ENCODE measurements at regions not wholly inside any gene's neighbourhood (a gene's known extent, or its start where the extent isn't known, plus 50 kb on each side); places are given as distances from the start of the nearest gene placed in this dataset.

- Histone ChIP-seq H3K27me3 (ENCODE audit: control insufficient read depth in 4 of 4, insufficient read depth in 4 of 4, low read length in 3 of 4) (no peaks in the 10 kb centered on the region), H3K4me1 (ENCODE audit: control insufficient read depth in 4 of 4, insufficient read depth in 4 of 4, low read length in 3 of 4) (no peaks in the 10 kb centered on the region), H3K4me3 (ENCODE audit: low read depth in 1 of 3, low read length in 3 of 3) (no peak overlapping the region), H3K9me3 (ENCODE audit: control insufficient read depth in 4 of 4, low read length in 3 of 4) (no peaks in the 10 kb centered on the region), H3K27ac (ENCODE audit: low read depth in 1 of 2, low read length in 2 of 2) (no peak overlapping the region), H3K36me3 (ENCODE audit: control insufficient read depth in 4 of 4, insufficient read depth in 3 of 4, low read depth in 1 of 4, low read length in 3 of 4) (no peaks in the 10 kb centered on the region), H3K9ac (ENCODE audit: low read depth in 1 of 2, low read length in 2 of 2) (no peak overlapping the region)
- TF ChIP-seq EGR1 (IDR thresholded peaks at IDR 0.05; ENCODE audit: low read depth in 2 of 2), result no peak
- no peak for TF ChIP-seq MAX (IDR thresholded peaks at IDR 0.05)
- TF ChIP-seq HNF4G (IDR thresholded peaks at IDR 0.05), result no peak
- no peak for TF ChIP-seq GABPA (IDR thresholded peaks at IDR 0.05 in 1 of 2, conservative IDR thresholded peaks at IDR 0.05 in 1 of 2)
- TF ChIP-seq RAD21 (IDR thresholded peaks at IDR 0.05), result no peak
- no peak for TF ChIP-seq RXRA (IDR thresholded peaks at IDR 0.05)
- TF ChIP-seq TAF1 (conservative IDR thresholded peaks at IDR 0.05), result no peak
- no peak for TF ChIP-seq SP1 (IDR thresholded peaks at IDR 0.05)
- no peak for TF ChIP-seq YY1 (IDR thresholded peaks at IDR 0.05)
- no peak for TF ChIP-seq FOXA2 (IDR thresholded peaks at IDR 0.05)
- 48% methylated on average over 2 of the region's 2 CpGs for WGBS
- no peak for DNase-seq (ENCODE audit: low spot score)
These were observed 996.2 kb downstream of the AMY1C start for GRCh38 chr1:104745875-104746274.

GRCh38 chr1:104746994-104747393 is 997.3 kb downstream of the AMY1C start:
- TF ChIP-seq ZBTB33 (IDR thresholded peaks at IDR 0.05) (no peak), RXRA (IDR thresholded peaks at IDR 0.05) (no peak), FOXA2 (IDR thresholded peaks at IDR 0.05) (no peak), RAD21 (IDR thresholded peaks at IDR 0.05) (no peak), EGR1 (IDR thresholded peaks at IDR 0.05; ENCODE audit: low read depth in 2 of 2) (no peak), MAX (IDR thresholded peaks at IDR 0.05) (no peak), HNF4A (conservative IDR thresholded peaks at IDR 0.05) (no peak), NR2F2 (IDR thresholded peaks at IDR 0.05) (no peak), GABPA (IDR thresholded peaks at IDR 0.05 in 1 of 2, conservative IDR thresholded peaks at IDR 0.05 in 1 of 2) (no peak), TAF1 (conservative IDR thresholded peaks at IDR 0.05) (no peak), ATF3 (IDR thresholded peaks at IDR 0.05) (no peak), YY1 (IDR thresholded peaks at IDR 0.05) (no peak), SP1 (IDR thresholded peaks at IDR 0.05) (no peak)
- Histone ChIP-seq H3K4me3 (ENCODE audit: low read depth in 1 of 3, low read length in 3 of 3) (no peak overlapping the region), H3K4me1 (ENCODE audit: control insufficient read depth in 4 of 4, insufficient read depth in 4 of 4, low read length in 3 of 4) (no peaks in the 10 kb centered on the region), H3K9ac (ENCODE audit: low read depth in 1 of 2, low read length in 2 of 2) (no peak overlapping the region), H3K9me3 (ENCODE audit: control insufficient read depth in 4 of 4, low read length in 3 of 4) (no peaks in the 10 kb centered on the region), H3K27ac (ENCODE audit: low read depth in 1 of 2, low read length in 2 of 2) (no peak overlapping the region), H3K27me3 (ENCODE audit: control insufficient read depth in 4 of 4, insufficient read depth in 4 of 4, low read length in 3 of 4) (no peaks in the 10 kb centered on the region), H3K36me3 (ENCODE audit: control insufficient read depth in 4 of 4, insufficient read depth in 3 of 4, low read depth in 1 of 4, low read length in 3 of 4) (no peaks in the 10 kb centered on the region)
- DNase-seq (ENCODE audit: low spot score), result no peak
- 35% methylated on average over 2 of the region's 2 CpGs for WGBS

- TF ChIP-seq FOXA1 (IDR thresholded peaks at IDR 0.05) (no peak), HNF4G (IDR thresholded peaks at IDR 0.05) (no peak), NR2F2 (IDR thresholded peaks at IDR 0.05) (no peak), HNF4A (conservative IDR thresholded peaks at IDR 0.05) (no peak), YY1 (IDR thresholded peaks at IDR 0.05) (no peak), SP1 (IDR thresholded peaks at IDR 0.05) (no peak), RAD21 (IDR thresholded peaks at IDR 0.05) (no peak), TAF1 (conservative IDR thresholded peaks at IDR 0.05) (no peak), MAX (IDR thresholded peaks at IDR 0.05) (no peak)
- TF ChIP-seq, protein P1, sequence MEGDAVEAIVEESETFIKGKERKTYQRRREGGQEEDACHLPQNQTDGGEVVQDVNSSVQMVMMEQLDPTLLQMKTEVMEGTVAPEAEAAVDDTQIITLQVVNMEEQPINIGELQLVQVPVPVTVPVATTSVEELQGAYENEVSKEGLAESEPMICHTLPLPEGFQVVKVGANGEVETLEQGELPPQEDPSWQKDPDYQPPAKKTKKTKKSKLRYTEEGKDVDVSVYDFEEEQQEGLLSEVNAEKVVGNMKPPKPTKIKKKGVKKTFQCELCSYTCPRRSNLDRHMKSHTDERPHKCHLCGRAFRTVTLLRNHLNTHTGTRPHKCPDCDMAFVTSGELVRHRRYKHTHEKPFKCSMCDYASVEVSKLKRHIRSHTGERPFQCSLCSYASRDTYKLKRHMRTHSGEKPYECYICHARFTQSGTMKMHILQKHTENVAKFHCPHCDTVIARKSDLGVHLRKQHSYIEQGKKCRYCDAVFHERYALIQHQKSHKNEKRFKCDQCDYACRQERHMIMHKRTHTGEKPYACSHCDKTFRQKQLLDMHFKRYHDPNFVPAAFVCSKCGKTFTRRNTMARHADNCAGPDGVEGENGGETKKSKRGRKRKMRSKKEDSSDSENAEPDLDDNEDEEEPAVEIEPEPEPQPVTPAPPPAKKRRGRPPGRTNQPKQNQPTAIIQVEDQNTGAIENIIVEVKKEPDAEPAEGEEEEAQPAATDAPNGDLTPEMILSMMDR (IDR thresholded peaks at IDR 0.05; ENCODE audit: low read depth, low read length, missing input control), result no peak
- no peak for DNase-seq (ENCODE audit: low spot score)
- no peak overlapping the region for H3K4me3 ChIP-seq (ENCODE audit: low read depth in 1 of 3, low read length in 3 of 3)
- peaks cover 0 to 2% (median 0%) of the 10 kb centered on the region in 4 donors for H3K27me3 ChIP-seq (ENCODE audit: control insufficient read depth in 4 of 4, insufficient read depth in 4 of 4, low read length in 3 of 4)
- no peaks in the 10 kb centered on the region for H3K36me3 ChIP-seq (ENCODE audit: control insufficient read depth in 4 of 4, insufficient read depth in 3 of 4, low read depth in 1 of 4, low read length in 3 of 4)
- H3K27ac ChIP-seq (ENCODE audit: low read depth in 1 of 2, low read length in 2 of 2), result no peak overlapping the region
- no peaks in the 10 kb centered on the region for H3K9me3 ChIP-seq (ENCODE audit: control insufficient read depth in 4 of 4, low read length in 3 of 4)
- H3K9ac ChIP-seq (ENCODE audit: low read depth in 1 of 2, low read length in 2 of 2), result no peak overlapping the region
- no peaks in the 10 kb centered on the region for H3K4me1 ChIP-seq (ENCODE audit: control insufficient read depth in 4 of 4, insufficient read depth in 4 of 4, low read length in 3 of 4)
These were observed 1010.3 kb downstream of the AMY1C start for GRCh38 chr1:104760017-104760416.

Measured in liver (tissue), 8 donors.